Vagina (tissue), 2 donors: ENCODE measurements at regions not wholly inside any gene's neighbourhood (a gene's known extent, or its start where the extent isn't known, plus 50 kb on each side); places are given as distances from the start of the nearest gene placed in this dataset.

Source experiments
- CTCF ChIP-seq, 3 experiments: fragments of 450-650 bp in 2 of 3; fragments of 200-600 bp in 1 of 3; sonication (generic) in 1 of 3; IDR thresholded peaks; one replicate each; pipeline ENCODE4 v1.5.1; 2017 to 2019; ENCODE audit warnings: antibody characterized with exemption in 3 of 3, mild to moderate bottlenecking in 2 of 3, moderate library complexity in 2 of 3
- POLR2A ChIP-seq, 2 donors: fragments of 450-650 bp; IDR thresholded peaks; one replicate each; pipeline ENCODE4 v1.6.1; 2017; ENCODE audit warnings: antibody characterized with exemption in 2 of 2, mild to moderate bottlenecking in 2 of 2, moderate library complexity in 2 of 2
- POLR2AphosphoS5 ChIP-seq, 2 donors: sonication (generic); formaldehyde crosslinking; IDR thresholded peaks; one replicate each; pipeline ENCODE4 v1.9.0; 2017; ENCODE audit warnings: antibody characterized with exemption in 2 of 2, mild to moderate bottlenecking in 2 of 2, low read depth in 1 of 2; ENCODE audit not compliant: insufficient read depth in 1 of 2

- no peak for TF ChIP-seq CTCF (IDR thresholded peaks at IDR 0.05)
- no peak for TF ChIP-seq POLR2A (IDR thresholded peaks at IDR 0.05)
- no peak for TF ChIP-seq POLR2AphosphoS5 (IDR thresholded peaks at IDR 0.05; ENCODE audit: insufficient read depth in 1 of 2, low read depth in 1 of 2)
Observed at GRCh38 chr11:47913529-47914244, 65.5 kb upstream of the NUP160 start.
